ENCODE measurements at regions not wholly inside any gene's neighbourhood (a gene's known extent, or its start where the extent isn't known, plus 50 kb on each side); places are given as distances from the start of the nearest gene placed in this dataset.

GRCh38 chr6:76843054-76843822 is 620.1 kb downstream of the HTR1B start:
- DNase-seq = no peak
- CTCF ChIA-PET = no interaction called here
- intact Hi-C loops (cut with micrococcal nuclease; ENCODE audit: unreplicated experiment) = no loop called here
- peaks cover 2% of the 10 kb centered on the region for H3K9me3 Mint-ChIP-seq (ENCODE audit: low read depth, unreplicated experiment)
- no TSS peak for BruUV-seq (replicated peaks)
- no peak overlapping the region for H3K27ac Mint-ChIP-seq (ENCODE audit: unreplicated experiment)
- no peaks in the 10 kb centered on the region for H3K4me1 Mint-ChIP-seq (ENCODE audit: low read depth, unreplicated experiment)
- no peaks in the 10 kb centered on the region for H3K27me3 Mint-ChIP-seq (ENCODE audit: unreplicated experiment)
- H3K36me3 Mint-ChIP-seq (ENCODE audit: insufficient read depth, unreplicated experiment) = no peaks in the 10 kb centered on the region
- no peak overlapping the region for H3K4me3 Mint-ChIP-seq (ENCODE audit: low read depth, unreplicated experiment)
- TF ChIP-seq CTCF (IDR thresholded peaks at IDR 0.05; ENCODE audit: unreplicated experiment) = no peak

GRCh38 chr6:76840865-76841264 is 622.4 kb downstream of the HTR1B start:
- H3K27ac Mint-ChIP-seq (ENCODE audit: unreplicated experiment) = no peak overlapping the region
- intact Hi-C loops (cut with micrococcal nuclease; ENCODE audit: unreplicated experiment) = no loop called here
- BruUV-seq (replicated peaks) = no TSS peak
- DNase-seq = no peak
- CTCF ChIA-PET = no interaction called here
- H3K36me3 Mint-ChIP-seq (ENCODE audit: insufficient read depth, unreplicated experiment) = no peaks in the 10 kb centered on the region
- H3K27me3 Mint-ChIP-seq (ENCODE audit: unreplicated experiment) = no peaks in the 10 kb centered on the region
- no peak overlapping the region for H3K4me3 Mint-ChIP-seq (ENCODE audit: low read depth, unreplicated experiment)
- TF ChIP-seq CTCF (IDR thresholded peaks at IDR 0.05; ENCODE audit: unreplicated experiment) = no peak
- no peaks in the 10 kb centered on the region for H3K4me1 Mint-ChIP-seq (ENCODE audit: low read depth, unreplicated experiment)
- no peaks in the 10 kb centered on the region for H3K9me3 Mint-ChIP-seq (ENCODE audit: low read depth, unreplicated experiment)

- CTCF ChIA-PET = no interaction called here
- intact Hi-C loops (cut with micrococcal nuclease; ENCODE audit: unreplicated experiment) = no loop called here
- H3K27me3 Mint-ChIP-seq (ENCODE audit: unreplicated experiment) = no peaks in the 10 kb centered on the region
- no peak overlapping the region for H3K4me3 Mint-ChIP-seq (ENCODE audit: low read depth, unreplicated experiment)
- no TSS peak for BruUV-seq (replicated peaks)
- H3K27ac Mint-ChIP-seq (ENCODE audit: unreplicated experiment) = no peak overlapping the region
- TF ChIP-seq CTCF (IDR thresholded peaks at IDR 0.05; ENCODE audit: unreplicated experiment) = no peak
- H3K4me1 Mint-ChIP-seq (ENCODE audit: low read depth, unreplicated experiment) = no peaks in the 10 kb centered on the region
- DNase-seq = no peak
- no peaks in the 10 kb centered on the region for H3K36me3 Mint-ChIP-seq (ENCODE audit: insufficient read depth, unreplicated experiment)
- no peaks in the 10 kb centered on the region for H3K9me3 Mint-ChIP-seq (ENCODE audit: low read depth, unreplicated experiment)
Measured at GRCh38 chr6:76840041-76840745, 623.1 kb downstream of the HTR1B start.

- no peak for DNase-seq
- BruUV-seq (replicated peaks) = no TSS peak
- Mint-ChIP-seq H3K36me3 (ENCODE audit: insufficient read depth, unreplicated experiment) (no peaks in the 10 kb centered on the region), H3K9me3 (ENCODE audit: low read depth, unreplicated experiment) (no peaks in the 10 kb centered on the region), H3K4me3 (ENCODE audit: low read depth, unreplicated experiment) (no peak overlapping the region), H3K27ac (ENCODE audit: unreplicated experiment) (no peak overlapping the region), H3K4me1 (ENCODE audit: low read depth, unreplicated experiment) (no peaks in the 10 kb centered on the region), H3K27me3 (ENCODE audit: unreplicated experiment) (no peaks in the 10 kb centered on the region)
- intact Hi-C loops (cut with micrococcal nuclease; ENCODE audit: unreplicated experiment) = no loop called here
- no peak for TF ChIP-seq CTCF (IDR thresholded peaks at IDR 0.05; ENCODE audit: unreplicated experiment)
- CTCF ChIA-PET = no interaction called here
Measured at GRCh38 chr6:76839505-76839904, 623.8 kb downstream of the HTR1B start.

Measured in Calu3 (cell line).